Kidney glomerular epithelial cell (primary cell): ENCODE measurements at regions not wholly inside any gene's neighbourhood (a gene's known extent, or its start where the extent isn't known, plus 50 kb on each side); places are given as distances from the start of the nearest gene placed in this dataset.
"Not testable (repeated sequence)": the region's sequence is repeated elsewhere in the genome, so short reads cannot be mapped to it uniquely, and the experiment has no call there.

Source experiments
- DNase-seq: peaks from one replicate; lab custom pipeline; 2025; lab: John Stamatoyannopoulos, UW

GRCh38 chr3:163548015-163548414 is 1530.3 kb downstream of the SI start:
- no peak for DNase-seq

GRCh38 chr3:163547014-163547685 is 1531.1 kb downstream of the SI start:
- no peak for DNase-seq

GRCh38 chr3:163543662-163544061 is 1534.6 kb downstream of the SI start:
- no peak for DNase-seq

GRCh38 chr3:163541629-163542028 is 1536.7 kb downstream of the SI start:
- no peak for DNase-seq

- no peak for DNase-seq
Observed at GRCh38 chr3:163538387-163538786, 1539.9 kb downstream of the SI start.

- DNase-seq: no peak
Observed at GRCh38 chr3:163533381-163533780, 1544.9 kb downstream of the SI start.

GRCh38 chr3:163523375-163523774 is 1554.9 kb downstream of the SI start:
- DNase-seq: no peak

- no peak for DNase-seq
Observed at GRCh38 chr3:163521261-163521660, 1557.0 kb downstream of the SI start.

GRCh38 chr3:163518065-163518464 is 1560.2 kb downstream of the SI start:
- no peak for DNase-seq

GRCh38 chr3:163513149-163513657 is 1565.1 kb downstream of the SI start:
- no peak for DNase-seq

- no peak for DNase-seq
Observed at GRCh38 chr3:163508206-163508605, 1570.1 kb downstream of the SI start.

- DNase-seq: no peak
Observed at GRCh38 chr3:163504974-163505373, 1573.3 kb downstream of the SI start.

- DNase-seq: not testable (repeated sequence)
Observed at GRCh38 chr3:163499736-163500219, 1578.5 kb downstream of the SI start.

GRCh38 chr3:163498842-163499735 is 1579.2 kb downstream of the SI start:
- not testable (repeated sequence) for DNase-seq

- no peak for DNase-seq
Observed at GRCh38 chr3:163491714-163492113, 1586.6 kb downstream of the SI start.

- DNase-seq: peak; percentile 17
Observed at GRCh38 chr3:163490119-163490518, 1588.2 kb downstream of the SI start.

- DNase-seq: no peak
Observed at GRCh38 chr3:163482695-163483094, 1595.6 kb downstream of the SI start.

GRCh38 chr3:163481738-163482137 is 1596.6 kb downstream of the SI start:
- no peak for DNase-seq

- no peak for DNase-seq
Observed at GRCh38 chr3:163476179-163476578, 1602.1 kb downstream of the SI start.

GRCh38 chr3:163474766-163475165 is 1603.5 kb downstream of the SI start:
- no peak for DNase-seq

- DNase-seq: no peak
Observed at GRCh38 chr3:163468531-163469335, 1609.6 kb downstream of the SI start.

GRCh38 chr3:163462446-163462845 is 1615.8 kb downstream of the SI start:
- DNase-seq: no peak
